ENCODE measurements at regions not wholly inside any gene's neighbourhood (a gene's known extent, or its start where the extent isn't known, plus 50 kb on each side); places are given as distances from the start of the nearest gene placed in this dataset.

- TF ChIP-seq REST (IDR thresholded peaks at IDR 0.05; ENCODE audit: low read depth) (no peak), CEBPB (IDR thresholded peaks at IDR 0.05) (no peak), EP300 (IDR thresholded peaks at IDR 0.05; ENCODE audit: borderline replicate concordance) (no peak), USF1 (IDR thresholded peaks at IDR 0.05) (no peak), MAX (IDR thresholded peaks at IDR 0.05) (no peak), NFIC (IDR thresholded peaks at IDR 0.05) (no peak), FOXM1 (IDR thresholded peaks at IDR 0.05; ENCODE audit: borderline replicate concordance, low read depth) (no peak), CREB1 (IDR thresholded peaks at IDR 0.05; ENCODE audit: low read depth) (no peak), TAF1 (IDR thresholded peaks at IDR 0.05; ENCODE audit: low read depth) (no peak), ZBTB7A (IDR thresholded peaks at IDR 0.05; ENCODE audit: low read depth) (no peak), RAD21 (IDR thresholded peaks at IDR 0.05; ENCODE audit: low read depth) (no peak), TEAD4 (IDR thresholded peaks at IDR 0.05) (no peak), YY1 (IDR thresholded peaks at IDR 0.05; ENCODE audit: low read depth) (no peak)
Observed at GRCh38 chr2:184472481-184472880, 125.8 kb upstream of the ZNF804A start.
